NCI-H2171 treated with DMSO at 0.1 percent for 48 hours (cell line): ENCODE measurements at regions not wholly inside any gene's neighbourhood (a gene's known extent, or its start where the extent isn't known, plus 50 kb on each side); places are given as distances from the start of the nearest gene placed in this dataset.

Source experiments
- DNase-seq: peaks from one replicate; lab custom pipeline; 2025; lab: John Stamatoyannopoulos, UW

DNA sequence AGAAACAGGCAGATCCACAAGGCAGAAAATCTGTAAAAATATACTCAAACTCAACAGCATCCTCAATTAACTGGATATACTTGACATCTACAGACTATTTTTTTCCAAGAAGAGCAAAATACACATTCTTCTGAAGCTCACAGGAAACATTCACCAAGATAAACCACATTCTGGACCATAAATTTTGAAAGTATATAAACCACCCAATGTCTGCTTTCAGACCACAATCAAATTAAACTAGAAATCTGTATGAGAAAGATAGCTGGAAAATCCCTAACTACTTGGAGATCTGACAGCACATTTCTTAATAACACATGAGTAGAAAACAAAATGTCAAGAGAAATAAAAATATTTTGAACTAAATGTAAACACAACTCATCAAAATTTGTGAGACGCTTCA, 195.5 kb downstream of the ERMARD start:
- DNase-seq: no peak

DNA sequence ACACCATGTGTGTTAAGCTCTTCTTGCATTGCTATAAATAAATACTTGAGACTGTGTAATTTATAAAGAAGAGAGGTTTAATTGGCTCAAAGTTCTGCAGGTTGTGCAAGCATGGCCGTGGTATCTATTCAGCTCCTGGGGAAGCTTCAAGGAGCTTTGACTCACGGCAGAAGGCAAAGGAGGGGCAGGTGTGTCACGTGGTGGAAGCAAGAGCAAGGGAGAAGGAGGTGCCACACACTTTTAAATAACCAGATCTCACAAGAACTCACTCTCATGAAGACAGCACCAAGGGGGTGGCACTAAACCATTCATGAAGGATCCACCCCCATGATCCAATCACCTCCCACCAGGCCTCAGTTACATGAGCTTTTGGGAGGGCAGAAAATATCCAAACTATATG, 193.7 kb downstream of the ERMARD start:
- no peak for DNase-seq

DNA sequence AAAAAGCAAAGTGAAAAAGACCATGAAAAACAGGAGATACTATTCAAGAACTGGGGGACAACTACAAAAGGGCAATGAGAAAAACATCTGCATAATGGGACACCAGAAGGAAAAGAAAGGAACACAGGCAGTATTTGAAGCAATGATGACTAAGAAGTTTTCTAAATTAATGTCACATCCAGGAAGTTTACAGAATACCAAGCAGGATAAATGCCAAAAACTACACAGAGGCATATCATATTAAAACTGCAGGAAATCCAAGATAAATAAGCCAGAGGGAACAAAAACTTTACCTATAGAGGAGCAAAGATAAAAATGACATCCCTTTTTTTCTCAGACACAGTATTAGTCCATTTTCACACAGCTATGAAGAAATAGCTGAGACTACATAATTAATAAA, 193.0 kb downstream of the ERMARD start:
- DNase-seq: no peak

DNA sequence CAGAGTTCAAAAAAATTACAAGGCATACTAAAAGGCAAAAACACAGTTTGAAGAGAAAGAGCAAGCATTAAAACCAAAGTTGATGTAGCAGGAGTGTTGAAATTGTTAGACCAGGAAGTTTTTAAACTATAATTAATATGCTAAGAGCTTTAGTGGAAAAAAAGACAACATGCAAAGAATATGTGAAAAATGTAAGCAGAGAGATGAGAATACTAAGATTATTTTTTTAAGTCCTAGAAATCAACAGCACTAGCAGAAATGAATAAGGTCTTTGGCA, 192.6 kb downstream of the ERMARD start:
- no peak for DNase-seq

DNA sequence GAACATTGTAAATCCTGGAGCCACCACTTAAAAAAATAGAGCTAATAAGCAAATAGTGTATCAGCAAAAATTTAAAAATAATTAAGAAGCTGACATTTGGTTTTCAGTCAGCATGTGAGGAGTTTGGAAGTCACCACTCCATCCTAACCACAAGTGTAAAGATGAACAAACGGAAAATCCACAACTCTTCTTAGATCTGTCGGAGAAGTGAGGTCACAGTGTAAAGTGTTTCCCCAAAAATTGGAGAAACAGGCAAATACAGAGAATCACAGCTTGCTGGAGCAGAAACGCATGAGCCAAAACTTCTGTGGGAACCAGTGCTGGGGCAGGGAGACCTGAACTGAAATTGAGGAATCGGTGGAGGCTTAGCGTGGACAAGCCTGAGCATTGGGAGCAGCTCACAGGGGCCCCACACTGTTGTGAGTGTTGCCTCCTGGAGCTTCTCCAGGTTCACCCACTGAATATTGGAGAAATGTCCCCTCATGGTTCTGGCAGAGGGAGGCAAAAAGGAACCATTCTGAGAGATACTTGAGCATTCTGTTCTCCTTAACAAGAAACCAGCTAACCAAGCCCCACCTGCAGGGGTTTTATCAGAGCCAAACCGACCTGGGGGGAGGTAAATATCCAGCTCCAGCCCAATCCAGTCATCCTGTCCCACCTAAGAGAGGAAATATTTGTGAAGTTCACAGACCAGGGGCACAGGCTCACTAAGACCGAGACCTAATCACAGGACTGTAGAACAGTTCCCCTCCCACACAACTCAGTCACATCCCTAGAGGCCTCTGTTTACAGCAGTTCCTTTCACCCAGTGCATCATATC, 192.0 kb downstream of the ERMARD start:
- DNase-seq: no peak

DNA sequence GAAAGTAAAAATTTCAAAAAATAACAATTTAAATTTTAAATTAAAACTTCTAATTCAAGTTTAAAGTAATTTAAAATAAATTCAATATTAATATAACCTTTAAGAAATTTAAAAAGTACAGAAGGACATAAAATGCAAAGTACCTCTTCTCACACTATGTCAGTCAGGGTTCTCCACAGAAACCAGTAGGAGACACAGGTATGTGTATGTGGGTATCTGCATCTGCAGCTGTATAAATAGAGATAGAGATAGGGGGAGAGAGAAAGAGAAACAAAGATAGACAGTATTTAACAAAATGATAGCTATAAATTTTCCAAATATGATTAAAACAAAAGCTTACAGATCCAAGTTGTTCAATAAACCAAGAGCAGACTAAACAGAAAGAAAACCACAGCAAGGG, 190.8 kb downstream of the ERMARD start:
- DNase-seq: no peak

DNA sequence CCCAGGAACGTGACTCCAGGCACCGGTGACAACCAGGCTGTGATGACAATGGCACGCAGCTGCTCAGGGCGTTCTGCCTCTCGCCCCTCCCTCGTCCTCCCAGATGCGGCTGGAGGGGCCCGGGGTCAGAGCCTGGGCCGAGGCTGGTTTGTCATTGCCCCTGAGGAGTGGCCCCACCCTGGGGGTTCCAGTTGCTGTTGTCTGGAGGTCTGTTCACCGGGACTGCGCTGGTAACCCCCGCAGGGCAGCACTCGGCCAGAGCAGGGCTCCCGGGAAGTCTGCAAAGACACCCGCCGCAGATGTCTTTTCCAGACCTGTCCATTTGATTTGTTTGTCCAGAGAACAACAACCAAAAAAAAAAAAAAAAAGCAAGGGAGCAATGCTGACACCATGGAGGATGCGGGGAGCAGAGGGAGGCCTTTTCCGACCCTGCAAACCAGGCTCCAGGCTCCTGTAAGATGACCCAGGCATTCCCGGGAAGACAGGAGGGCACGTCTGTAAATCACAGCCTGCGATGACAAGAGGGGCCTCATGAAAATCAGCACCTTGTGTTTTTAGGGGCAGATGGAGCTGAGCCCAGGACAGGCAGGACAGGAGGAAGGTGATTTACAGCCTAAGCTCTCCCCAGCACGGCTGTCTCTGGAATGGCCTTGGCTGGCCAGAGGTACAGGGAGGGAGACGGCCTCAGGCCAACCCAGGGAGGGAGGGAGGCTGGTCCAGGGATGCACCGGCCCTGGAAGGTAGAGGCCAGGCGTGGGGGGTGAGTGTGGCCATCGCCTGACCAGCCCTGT, 189.3 kb downstream of the ERMARD start:
- DNase-seq: no peak

DNA sequence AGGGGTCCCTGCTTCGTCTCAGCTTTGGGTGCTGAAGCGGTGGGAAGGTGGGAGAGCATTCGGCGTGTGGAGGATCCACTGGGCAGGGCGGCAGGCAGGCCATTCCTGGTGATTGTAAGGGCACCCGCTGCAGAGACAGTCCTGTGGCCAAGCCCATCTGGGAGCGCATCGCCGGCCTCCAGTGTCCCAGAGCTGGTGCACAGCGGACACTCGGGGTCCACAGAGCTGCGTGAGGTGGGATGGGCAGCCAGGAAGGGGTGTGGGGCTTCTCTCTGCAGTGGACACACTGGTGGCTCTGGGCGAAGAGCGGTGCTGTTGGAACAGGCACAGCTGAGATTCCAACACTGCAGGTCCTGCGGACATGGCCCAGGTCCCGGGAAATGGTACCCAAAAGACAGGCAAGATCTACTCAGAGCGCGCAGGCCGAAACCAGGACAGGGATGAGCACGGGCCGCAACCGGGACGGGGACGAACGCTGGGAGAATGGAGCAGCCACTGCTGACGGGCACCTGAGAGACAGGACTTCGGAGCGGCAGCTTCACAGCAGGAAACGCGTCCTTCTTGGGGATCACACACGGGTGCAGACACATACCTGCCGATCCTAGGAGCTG, 188.2 kb downstream of the ERMARD start:
- DNase-seq: no peak

DNA sequence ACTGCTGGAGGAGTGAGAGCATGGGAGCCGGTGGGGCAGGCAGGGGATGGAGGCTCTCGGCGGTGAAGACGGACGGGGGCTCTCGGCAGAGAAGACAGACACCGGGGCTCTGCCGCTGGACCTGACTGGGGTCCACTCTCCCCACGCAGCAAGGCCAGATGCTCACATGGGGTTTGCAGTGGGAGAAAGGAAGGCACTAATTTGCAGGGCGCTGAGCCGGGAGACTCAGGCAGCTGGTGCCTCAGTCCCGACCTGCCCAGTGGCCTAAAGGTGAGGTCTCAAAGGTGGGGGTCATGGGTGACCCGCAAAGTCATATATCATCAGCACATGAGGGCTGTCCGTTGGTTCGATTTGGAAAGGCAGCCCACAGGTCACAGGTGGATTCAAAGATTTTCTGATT, 187.3 kb downstream of the ERMARD start:
- DNase-seq: no peak

DNA sequence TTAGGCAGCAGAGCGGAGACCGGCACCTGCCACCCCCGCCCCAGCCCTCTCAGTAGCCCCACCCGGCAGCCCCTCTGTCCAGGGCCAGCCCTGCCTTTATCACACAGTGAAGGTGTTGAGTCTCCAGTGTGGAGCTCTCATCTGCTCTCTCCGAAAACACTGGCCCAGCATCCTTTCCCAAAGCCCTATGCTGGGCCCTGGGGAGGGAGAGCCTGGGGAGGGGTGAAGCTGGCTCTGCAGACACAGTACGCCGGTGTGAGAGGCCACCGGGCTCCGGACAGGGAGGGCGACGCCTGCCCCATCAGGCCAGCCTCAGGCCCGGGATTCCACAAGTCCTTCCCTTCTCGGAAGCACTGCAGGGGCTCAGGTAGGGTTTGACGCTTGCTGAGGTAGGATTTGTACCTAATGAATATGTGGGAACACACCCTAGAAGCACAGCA, 186.9 kb downstream of the ERMARD start:
- no peak for DNase-seq

DNA sequence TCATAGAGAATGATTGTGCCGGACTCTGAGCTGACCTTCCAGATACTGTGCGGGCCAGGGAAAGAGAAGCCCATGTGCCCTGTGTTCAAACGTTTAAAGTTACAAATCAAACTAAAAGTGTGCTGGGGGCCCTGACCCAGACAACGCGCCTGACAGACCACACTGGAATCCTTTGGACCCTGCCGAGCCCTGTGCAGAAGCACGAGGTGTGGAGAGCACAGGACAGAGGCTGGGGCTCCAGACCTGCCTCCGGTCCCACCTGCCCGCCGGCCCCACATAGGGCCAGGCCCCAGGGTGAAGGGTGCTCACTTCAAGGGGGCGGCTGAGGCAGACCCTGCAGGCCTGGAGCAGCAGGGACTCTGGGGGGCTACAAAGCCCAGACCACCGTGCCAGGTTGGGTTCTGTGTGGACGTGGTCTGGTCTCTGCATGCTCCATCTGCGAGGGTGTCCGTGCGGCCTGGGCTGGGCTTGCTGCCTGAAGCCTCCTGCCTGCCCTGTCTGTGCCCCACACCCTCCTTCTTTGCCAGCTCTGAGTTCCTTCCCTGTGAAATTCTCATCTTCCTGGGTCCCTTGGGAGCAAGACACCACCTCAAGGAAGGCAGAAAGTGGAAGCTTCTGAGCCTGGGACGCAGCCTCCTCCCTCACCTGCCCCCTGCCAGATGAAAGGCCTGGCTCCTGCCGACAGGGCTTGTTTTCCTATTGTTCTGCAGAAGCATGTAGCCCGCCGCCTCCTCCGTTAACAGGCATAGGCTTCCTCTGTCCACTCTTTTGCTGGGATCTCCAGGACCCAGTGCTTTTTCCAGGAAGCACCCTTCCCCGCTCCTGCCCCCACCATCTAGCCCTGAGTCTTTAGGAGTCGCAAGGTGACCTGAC, 186.2 kb downstream of the ERMARD start:
- DNase-seq: no peak

DNA sequence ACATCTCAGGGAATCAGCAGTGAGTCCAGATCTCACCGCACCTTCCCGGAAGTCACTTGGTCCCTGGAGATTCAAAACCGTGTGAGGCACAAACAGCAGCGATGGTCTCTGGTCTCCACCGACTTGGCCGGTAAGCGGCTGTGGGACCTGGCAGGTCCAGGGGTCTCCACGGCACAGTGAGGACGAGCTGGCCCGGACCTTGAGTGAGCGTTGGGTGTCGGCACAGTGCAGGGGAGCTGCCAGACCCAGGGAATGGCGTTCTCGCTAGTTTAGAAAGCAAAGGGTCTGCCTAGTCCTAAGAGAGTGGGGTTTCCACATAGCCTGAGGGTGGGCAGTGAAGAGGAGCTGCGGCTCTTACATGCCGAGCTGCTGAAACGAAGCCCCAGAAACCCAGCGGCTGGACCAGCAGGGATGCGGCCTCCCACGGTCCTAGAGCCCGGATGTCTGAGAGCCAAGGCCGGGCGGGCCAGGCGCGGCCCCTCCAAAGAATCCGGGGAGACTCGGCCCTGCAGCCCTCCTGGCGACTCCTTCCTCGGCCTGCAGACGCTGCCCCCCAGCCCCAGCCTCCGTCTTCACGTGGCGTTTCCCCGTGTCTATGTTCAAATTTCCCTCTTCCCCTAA, 185.0 kb downstream of the ERMARD start:
- DNase-seq: no peak

DNA sequence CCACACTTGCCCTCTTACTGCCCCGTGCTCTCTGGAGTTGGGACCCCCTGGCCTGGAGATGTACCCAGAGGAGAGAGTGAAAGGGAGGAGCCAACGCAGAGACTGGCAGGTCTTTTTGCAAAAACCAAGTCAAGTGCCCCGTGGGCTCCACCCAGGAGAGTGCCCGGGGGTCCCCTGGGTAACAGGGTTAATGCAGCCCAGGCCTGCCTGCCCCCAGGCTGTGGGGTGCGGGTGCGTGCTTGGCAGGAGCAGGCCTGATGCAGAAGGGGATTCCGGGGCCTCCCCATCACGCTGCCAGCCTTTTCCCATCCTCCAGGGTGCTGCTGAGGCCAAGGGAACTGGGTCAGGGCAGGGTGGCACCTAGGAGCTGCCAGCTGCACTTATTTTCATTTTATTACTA, 184.4 kb downstream of the ERMARD start:
- no peak for DNase-seq

DNA sequence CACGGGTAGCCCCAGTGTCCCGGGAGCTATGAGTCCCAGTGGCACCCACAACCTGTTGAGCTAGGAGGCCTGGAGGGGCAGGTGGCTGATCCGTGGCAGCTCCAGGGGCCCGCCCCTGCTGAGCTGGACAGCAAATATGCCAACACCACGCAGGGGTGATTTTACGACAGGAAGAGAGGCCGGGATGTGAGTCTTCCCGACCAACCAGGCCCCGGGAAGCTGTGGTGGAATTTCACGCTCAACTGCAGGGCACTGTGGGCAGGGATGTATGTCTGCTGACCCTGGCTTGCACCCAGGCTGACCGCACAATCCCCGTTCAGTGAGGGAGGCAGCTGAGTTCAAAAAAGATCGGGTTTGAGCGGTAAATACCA, 183.9 kb downstream of the ERMARD start:
- no peak for DNase-seq

DNA sequence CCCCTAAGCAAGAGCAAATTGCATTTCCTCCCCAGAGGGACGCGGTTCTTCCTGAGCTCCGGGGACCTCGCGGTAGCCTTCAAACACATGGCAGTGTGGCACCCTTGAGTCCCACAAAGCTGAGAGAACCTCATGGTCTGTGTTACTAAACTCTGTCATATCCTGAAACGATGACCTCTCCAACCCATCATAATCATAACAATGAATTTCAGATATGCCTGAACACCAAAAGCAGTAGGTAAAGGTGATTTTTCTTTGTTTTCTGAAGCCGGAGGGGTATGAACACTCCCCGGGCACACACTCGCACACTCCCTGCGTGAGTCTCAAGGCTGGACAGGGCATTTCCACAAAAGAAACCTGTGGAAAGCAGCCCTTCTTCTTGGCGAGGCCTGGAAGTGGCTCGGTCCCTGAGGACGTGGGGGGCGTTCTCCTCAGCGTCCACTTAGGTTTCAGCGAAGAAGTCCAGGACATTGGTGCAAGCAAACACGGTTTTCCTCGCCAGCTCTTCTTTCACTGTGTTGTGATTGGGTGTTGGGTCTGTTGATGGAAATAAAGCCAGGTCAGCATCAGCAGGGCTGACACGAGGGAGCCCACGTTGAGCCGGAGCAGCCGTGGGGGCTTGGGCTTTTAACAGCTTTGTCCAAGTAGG, 183.4 kb downstream of the ERMARD start:
- DNase-seq: no peak

DNA sequence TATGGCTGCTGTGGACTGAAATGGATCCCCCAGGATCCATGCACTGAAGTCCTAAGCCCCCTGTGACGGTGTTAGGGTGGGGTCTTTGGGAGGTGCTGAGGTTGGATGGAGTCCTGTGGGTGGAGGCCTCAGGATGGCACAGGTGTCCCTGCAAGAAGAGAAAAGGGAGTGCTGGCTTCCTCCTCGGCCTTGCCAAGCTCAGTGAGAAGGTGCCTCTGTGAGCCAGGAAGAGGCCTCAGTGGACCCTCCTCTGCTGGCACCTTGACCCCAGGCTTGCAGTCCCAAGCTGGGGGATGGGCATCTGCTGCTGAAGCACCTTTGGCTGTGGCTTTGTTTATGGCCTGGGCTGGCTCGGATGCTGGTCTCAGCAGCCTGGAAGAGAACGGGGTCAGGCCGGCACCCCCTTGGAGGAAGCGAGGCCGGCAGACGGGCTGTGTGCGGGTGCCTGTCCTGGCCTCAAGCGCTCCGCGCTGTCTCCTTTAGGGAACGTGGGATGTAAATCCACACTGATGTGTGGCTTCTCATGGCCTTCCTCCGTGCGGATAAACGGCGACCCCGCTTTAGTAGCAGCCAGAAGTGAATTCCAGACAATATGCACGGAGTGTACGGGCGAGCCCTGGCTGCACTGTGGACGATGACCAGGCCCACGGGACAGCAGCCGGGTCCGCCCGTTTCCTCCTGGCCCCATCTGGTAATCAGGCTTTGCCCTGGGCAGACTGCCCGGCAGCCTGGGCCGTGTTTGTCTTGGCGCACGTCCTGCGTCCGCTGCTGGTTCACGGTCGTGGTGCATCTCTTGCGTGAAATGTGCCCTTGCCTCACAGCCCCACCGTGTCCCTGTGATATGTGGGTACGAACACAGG, 182.6 kb downstream of the ERMARD start:
- DNase-seq: no peak

DNA sequence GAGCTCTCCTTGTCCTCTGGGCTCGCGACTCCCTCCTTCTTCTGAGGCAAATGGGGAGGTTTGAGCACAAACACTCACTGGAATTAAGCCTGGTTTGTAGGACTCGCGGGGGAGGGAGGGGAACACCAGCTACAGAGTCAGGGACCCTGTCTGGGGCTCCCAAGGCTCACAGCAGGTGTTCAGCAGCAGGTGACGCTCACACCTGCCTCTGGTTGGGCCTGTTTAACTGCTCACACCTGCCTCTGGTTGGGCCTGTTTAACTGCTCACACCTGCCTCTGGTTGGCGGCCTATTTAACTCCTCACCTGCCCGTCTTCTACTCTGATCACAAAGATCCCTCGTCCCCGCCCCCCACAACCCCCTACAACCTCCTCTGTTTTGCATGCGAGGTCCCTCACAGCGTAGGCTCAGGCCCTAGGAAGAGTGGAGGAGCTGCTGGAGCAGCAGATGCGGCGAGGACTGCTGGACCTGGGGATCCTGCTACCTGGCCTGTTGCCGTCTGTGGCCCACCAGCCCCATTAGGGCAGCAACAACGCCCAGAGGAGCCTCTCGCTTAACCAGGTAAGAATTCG, 181.9 kb downstream of the ERMARD start:
- peak; percentile 25 for DNase-seq

DNA sequence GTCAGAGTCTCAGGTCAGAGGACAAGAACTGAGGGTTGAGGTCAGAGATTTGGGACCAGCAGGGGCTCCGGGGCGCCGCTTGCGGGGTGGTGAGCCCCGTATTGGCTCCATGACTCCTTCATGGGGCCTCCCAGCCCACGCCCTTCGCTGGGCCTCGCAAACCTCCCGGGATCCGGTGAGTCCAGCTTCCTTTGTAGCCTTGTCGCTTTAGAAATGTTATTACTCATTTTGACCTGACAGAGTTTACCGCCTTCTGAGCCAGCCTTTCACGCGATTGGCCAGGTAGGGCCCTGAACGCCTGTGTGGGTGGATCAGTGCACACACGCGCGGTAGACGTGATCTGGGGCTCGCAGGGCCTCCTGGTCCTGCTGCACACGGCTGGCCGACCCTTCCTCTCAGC, 181.1 kb downstream of the ERMARD start:
- DNase-seq: no peak

DNA sequence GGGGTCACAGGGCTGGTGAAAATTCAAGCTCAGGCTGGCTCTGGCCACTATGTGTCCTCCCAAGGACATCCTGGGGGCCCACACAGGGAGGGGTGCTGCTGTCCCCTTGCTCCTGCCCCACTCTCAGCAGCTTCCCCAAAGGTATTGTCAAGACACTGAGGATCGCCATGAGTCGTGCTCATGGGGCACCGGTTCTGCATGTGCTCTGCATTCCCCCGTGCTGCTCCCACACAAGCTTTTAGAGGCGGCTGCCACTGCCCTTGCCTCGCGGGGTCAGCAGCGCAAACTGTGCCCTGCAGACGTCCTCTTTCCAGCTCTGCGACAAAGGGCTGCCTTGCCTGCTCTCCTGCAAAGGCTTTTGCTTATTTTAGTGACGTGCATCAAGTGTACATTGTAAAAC, 179.8 kb downstream of the ERMARD start:
- no peak for DNase-seq

DNA sequence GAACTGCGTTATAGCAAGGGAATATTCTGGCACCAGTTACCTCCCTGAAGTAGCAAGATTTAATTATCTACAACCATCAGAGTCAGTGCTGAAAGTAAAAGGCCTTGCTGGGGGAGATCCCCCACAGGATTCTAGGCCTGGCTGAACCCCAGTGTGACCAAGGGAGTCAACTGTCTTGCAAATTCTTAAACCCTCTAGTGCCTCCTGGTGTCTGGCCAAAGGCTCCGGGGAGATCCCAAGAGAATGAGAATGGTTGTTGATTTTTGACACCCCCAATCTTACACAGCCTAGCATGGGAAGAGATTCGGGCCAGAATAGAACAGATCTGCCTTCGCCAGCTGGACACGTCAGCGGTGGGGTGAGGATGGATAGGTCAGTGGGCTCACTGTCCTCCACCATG, 179.4 kb downstream of the ERMARD start:
- DNase-seq: no peak
